IMR-90 (cell line): ENCODE measurements at regions not wholly inside any gene's neighbourhood (a gene's known extent, or its start where the extent isn't known, plus 50 kb on each side); places are given as distances from the start of the nearest gene placed in this dataset.

Experiments
- ATAC-seq: fragments of 200-7000 bp; cut with Tn5 transposase; 2 replicates; pipeline ENCODE4 v1.9.1; 2020; ENCODE audit warnings: low read depth, mild to moderate bottlenecking, moderate library complexity
- BruUV-seq: library from RNA; stranded (reverse); fragments of 400-500 nt; replicated peaks from 2 replicates; lab custom pipeline; 2021; lab: Mats Ljungman, UMichigan
- CTCF ChIA-PET: fragments of 300-600 bp; formaldehyde crosslinking; extraction: SDS; loops from one replicate; lab custom pipeline; 2021; ENCODE audit warnings: antibody characterized with exemption; lab: Yijun Ruan, JAX
- POLR2A ChIA-PET: fragments of 300-600 bp; sonication (Branson Sonifier 250); formaldehyde crosslinking; loops from one replicate; lab custom pipeline; 2022; ENCODE audit warnings: antibody characterized with exemption; ENCODE audit not compliant: unreplicated experiment; lab: Charles Lee
- DNase-seq: peaks from one replicate; pipeline ENCODE4 v3.0.0; 2013
- H2AFZ ChIP-seq: replicated peaks from 2 replicates; pipeline ENCODE3; 2013; ENCODE audit warnings: low read length, mild to moderate bottlenecking; ENCODE audit not compliant: poor library complexity
- H2AK5ac ChIP-seq: 2 replicates; pipeline ENCODE4 v1.6.1; 2013; ENCODE audit warnings: low read depth, low read length, inconsistent platforms
- H2AK9ac ChIP-seq: replicated peaks from 2 replicates; pipeline ENCODE3; 2013; ENCODE audit warnings: mild to moderate bottlenecking, low read depth, low read length, moderate library complexity; ENCODE audit not compliant: poor library complexity
- H2BK120ac ChIP-seq: 2 replicates; pipeline ENCODE4 v1.6.1; 2013; ENCODE audit warnings: low read depth, low read length, inconsistent platforms
- H2BK15ac ChIP-seq: 3 replicates; pipeline ENCODE4 v1.6.1; 2013; ENCODE audit warnings: low read depth, low read length, inconsistent platforms
- H2BK20ac ChIP-seq: 2 replicates; pipeline ENCODE4 v1.6.1; 2013; ENCODE audit warnings: low read depth, mild to moderate bottlenecking, inconsistent platforms, low read length, moderate library complexity
- H2BK5ac ChIP-seq: 2 replicates; pipeline ENCODE4 v1.6.1; 2013; ENCODE audit warnings: mild to moderate bottlenecking, low read depth, low read length, inconsistent platforms; ENCODE audit not compliant: poor library complexity, severe bottlenecking
- H3K14ac ChIP-seq: replicated peaks from 2 replicates; pipeline ENCODE4 v1.6.1; 2013; ENCODE audit warnings: low read depth, low read length, inconsistent platforms
- H3K18ac ChIP-seq: 2 replicates; pipeline ENCODE4 v1.6.1; 2013; ENCODE audit warnings: low read depth, low read length, control low read depth
- H3K23ac ChIP-seq: 2 replicates; pipeline ENCODE4 v1.6.1; 2013; ENCODE audit warnings: low read depth, low read length, inconsistent platforms
- H3K27ac ChIP-seq: 2 replicates; pipeline ENCODE4 v1.5.1; 2013; ENCODE audit warnings: mild to moderate bottlenecking, control low read depth, low read length; ENCODE audit not compliant: insufficient read depth
- H3K27me3 ChIP-seq: 2 replicates; pipeline ENCODE4 v1.6.1; 2013; ENCODE audit warnings: low read length; ENCODE audit not compliant: control insufficient read depth, insufficient read depth
- H3K36me3 ChIP-seq: 2 replicates; pipeline ENCODE4 v1.6.1; 2013; ENCODE audit warnings: low read length, mixed read lengths; ENCODE audit not compliant: control insufficient read depth, insufficient read depth
- H3K4ac ChIP-seq: 2 replicates; pipeline ENCODE4 v1.6.1; 2013; ENCODE audit warnings: low read depth, low read length, inconsistent platforms
- H3K4me1 ChIP-seq: 2 replicates; pipeline ENCODE4 v1.6.1; 2013; ENCODE audit warnings: low read length, mixed read lengths; ENCODE audit not compliant: control insufficient read depth, insufficient read depth
- H3K4me2 ChIP-seq: 2 replicates; pipeline ENCODE4 v1.6.1; 2013; ENCODE audit warnings: low read depth, mild to moderate bottlenecking, control low read depth, low read length, moderate library complexity
- H3K4me3 ChIP-seq: 2 replicates; pipeline ENCODE4 v1.5.1; 2013; ENCODE audit warnings: low read depth, mild to moderate bottlenecking, control low read depth, low read length, moderate library complexity; ENCODE audit not compliant: insufficient read depth
- H3K56ac ChIP-seq: 2 replicates; pipeline ENCODE4 v1.6.1; 2013; ENCODE audit warnings: low read length, inconsistent platforms; ENCODE audit not compliant: insufficient read depth; ENCODE audit errors: extremely low read depth
- H3K79me1 ChIP-seq, 2 experiments: 2 replicates each; pipeline ENCODE4 v1.6.1; 2013; ENCODE audit warnings: low read length in 2 of 2, inconsistent platforms in 1 of 2, low read depth in 1 of 2
- H3K9ac ChIP-seq: 2 replicates; pipeline ENCODE4 v1.6.1; 2013; ENCODE audit warnings: low read depth, low read length, control low read depth
- H3K9me1 ChIP-seq: 2 replicates; pipeline ENCODE4 v1.6.1; 2013; ENCODE audit warnings: low read length, inconsistent platforms; ENCODE audit not compliant: insufficient read depth
- H3K9me3 ChIP-seq: 2 replicates; pipeline ENCODE4 v1.6.1; 2013; ENCODE audit warnings: low read length; ENCODE audit not compliant: control insufficient read depth, insufficient read depth
- H4K20me1 ChIP-seq: 2 replicates; pipeline ENCODE4 v1.6.1; 2013; ENCODE audit warnings: low read length, inconsistent platforms; ENCODE audit not compliant: insufficient read depth
- H4K5ac ChIP-seq: 2 replicates; pipeline ENCODE4 v1.6.1; 2013; ENCODE audit warnings: mild to moderate bottlenecking, low read depth, low read length, control low read depth
- H4K8ac ChIP-seq, 2 experiments: 2 replicates each; pipeline ENCODE4 v1.6.1; 2013; ENCODE audit warnings: low read depth in 2 of 2, low read length in 2 of 2, control low read depth in 1 of 2, inconsistent platforms in 1 of 2
- H4K91ac ChIP-seq: 2 replicates; pipeline ENCODE4 v1.6.1; 2013; ENCODE audit warnings: low read depth, low read length, inconsistent platforms; ENCODE audit not compliant: insufficient read depth
- BHLHE40 ChIP-seq: fragments of 150-350 bp; IDR thresholded peaks from 2 replicates; pipeline ENCODE4 v1.6.1; 2016; ENCODE audit warnings: mild to moderate bottlenecking, low read depth, low read length
- CEBPB ChIP-seq: IDR thresholded peaks from 2 replicates; pipeline ENCODE4 v1.6.1; 2012; ENCODE audit warnings: low read depth, low read length, improper control_type of control experiment
- CHD1 ChIP-seq: IDR thresholded peaks from 2 replicates; pipeline ENCODE4 v1.6.1; 2012; ENCODE audit warnings: low read depth, low read length, improper control_type of control experiment
- FOS ChIP-seq: fragments of 150-350 bp; IDR thresholded peaks from 2 replicates; pipeline ENCODE4 v1.6.1; 2016; ENCODE audit warnings: low read depth, low read length
- MAFK ChIP-seq: IDR thresholded peaks from 2 replicates; pipeline ENCODE4 v1.6.1; 2012; ENCODE audit warnings: low read depth, low read length, improper control_type of control experiment
- MAZ ChIP-seq: IDR thresholded peaks from 2 replicates; pipeline ENCODE4 v1.6.1; 2012; ENCODE audit warnings: low read depth, mild to moderate bottlenecking, low read length, improper control_type of control experiment, moderate library complexity, borderline replicate concordance
- MXI1 ChIP-seq: IDR thresholded peaks from 2 replicates; pipeline ENCODE4 v1.6.1; 2012; ENCODE audit warnings: low read depth, mild to moderate bottlenecking, low read length, moderate library complexity, borderline replicate concordance
- NFE2L2 ChIP-seq: fragments of 150-350 bp; IDR thresholded peaks from 2 replicates; pipeline ENCODE4 v1.6.1; 2016; ENCODE audit warnings: low read depth, mild to moderate bottlenecking, low read length
- POLR2A ChIP-seq: IDR thresholded peaks from 2 replicates; pipeline ENCODE4 v1.6.1; 2012; ENCODE audit warnings: mild to moderate bottlenecking, low read depth, low read length
- RAD21 ChIP-seq: IDR thresholded peaks from 2 replicates; pipeline ENCODE4 v1.6.1; 2012; ENCODE audit warnings: low read length, improper control_type of control experiment
- RFX5 ChIP-seq: IDR thresholded peaks from 2 replicates; pipeline ENCODE4 v1.8.0; 2012; ENCODE audit warnings: low read depth, mild to moderate bottlenecking, low read length, moderate library complexity
- SMC3 ChIP-seq: fragments of 150-350 bp; IDR thresholded peaks from 2 replicates; pipeline ENCODE4 v1.6.1; 2016; ENCODE audit warnings: low read depth, mild to moderate bottlenecking, antibody characterized with exemption, low read length, moderate library complexity
- WGBS, 2 experiments: methylation state at CpG; one replicate each; pipeline versions ENCODE4 v1.1.5 to v1.1.7; 2013; ENCODE audit warnings: missing lambda C conversion rate in 2 of 2; ENCODE audit not compliant: insufficient read length in 1 of 2; ENCODE audit errors: extremely low coverage in 2 of 2; 5-methylcytosine and 5-hydroxymethylcytosine counted together
- dilution Hi-C: fragments of 300-500 bp; cut with HindIII; formaldehyde crosslinking; loops from one replicate; pipeline ENCODE4 v1.14.3; 2018; ENCODE audit warnings: low sequenced_read_pairs; ENCODE audit not compliant: unreplicated experiment
- in situ Hi-C: fragments of 300-500 bp; cut with MboI; formaldehyde crosslinking; loops from 3 replicates; pipeline ENCODE4 v1.14.3; 2019; ENCODE audit warnings: low sequenced_read_pairs, inconsistent platforms, mixed read lengths
- intact Hi-C: fragments of 100-400 bp; cut with micrococcal nuclease; formaldehyde crosslinking; loops from 2 replicates; pipeline ENCODE4 v1.10.0; 2022
- TF ChIP-seq, protein P1 (sequence below): conservative IDR thresholded peaks from 2 replicates; pipeline ENCODE4 v1.5.1; 2012; ENCODE audit warnings: mild to moderate bottlenecking, low read depth, low read length, improper control_type of control experiment
- TF ChIP-seq, protein P2 (sequence below): fragments of 150-350 bp; IDR thresholded peaks from 2 replicates; pipeline ENCODE4 v1.6.1; 2016; ENCODE audit warnings: low read depth, mild to moderate bottlenecking, low read length, moderate library complexity, borderline replicate concordance
- TF ChIP-seq, protein P3 (sequence below): fragments of 150-350 bp; IDR thresholded peaks from 2 replicates; pipeline ENCODE4 v1.6.1; 2017; ENCODE audit warnings: mild to moderate bottlenecking, antibody characterized with exemption, low read length, low read depth

DNA sequence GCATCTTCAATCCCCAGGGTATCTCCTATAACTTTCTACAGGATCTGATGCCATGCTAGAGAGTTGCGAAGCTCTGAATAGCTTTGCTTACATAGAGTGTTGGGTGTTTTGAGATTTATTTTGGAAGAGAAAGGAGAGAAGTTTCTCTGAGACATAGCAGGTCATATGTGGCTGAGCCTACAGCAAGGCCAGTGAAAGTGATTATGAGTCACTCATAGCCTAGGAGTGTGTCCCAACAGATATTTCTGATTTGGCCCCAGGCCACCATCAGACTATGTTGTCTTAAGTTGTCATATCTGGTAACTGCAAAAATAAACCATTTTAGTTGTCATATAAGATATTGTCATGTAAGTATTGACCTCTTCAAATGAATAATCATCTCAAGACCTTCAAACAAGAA, 132.0 kb upstream of the RAI14 start:
- peaks cover 14% of the 10 kb centered on the region for H3K4me1 ChIP-seq
- peak overlapping the region; percentile 72; the same call in 2 of the 3 replicates for H2BK15ac ChIP-seq
- H2AK5ac ChIP-seq = peak overlapping the region; percentile 26; the same call in 1 of the 2 replicates
- BruUV-seq = no TSS peak
- H3K23ac ChIP-seq = no peak overlapping the region
- in situ Hi-C loops = no loop called here
- H3K9me1 ChIP-seq = peaks cover 19% of the 10 kb centered on the region; the same call in 1 of the 2 replicates
- ChIA-PET POLR2A (no interaction called here), CTCF (interaction anchor here (0.6 to 2.2 kb wide), 6 partner anchors 9 to 374 kb away, joined by 3 to 11 read pairs (median 3); no protein-coding TSS in a partner anchor)
- ATAC-seq (peak; percentile 68), DNase-seq (peak; percentile 83)
- H3K27ac ChIP-seq = peak overlapping the region; percentile 15; the same call in 1 of the 2 replicates
- WGBS, 2 experiments = no CpG with 5 or more reads among the region's 1 CpG
- no peaks in the 10 kb centered on the region for H3K36me3 ChIP-seq
- H3K4me3 ChIP-seq = no peak overlapping the region
- dilution Hi-C loops = no loop called here
- H4K20me1 ChIP-seq = no peaks in the 10 kb centered on the region
- H2BK120ac ChIP-seq = peak overlapping the region; percentile 44
- no peak overlapping the region for H3K56ac ChIP-seq
- no peak overlapping the region for H3K9ac ChIP-seq
- peak overlapping the region; percentile 37; the same call in 1 of the 2 replicates for H4K91ac ChIP-seq
- H3K9me3 ChIP-seq = no peaks in the 10 kb centered on the region
- H3K4ac ChIP-seq = peak overlapping the region; percentile 39
- H3K27me3 ChIP-seq = no peaks in the 10 kb centered on the region
- intact Hi-C loops = loop anchor here (5.0 to 10.0 kb wide), 2 partner anchors 83 to 161 kb away; no protein-coding TSS in a partner anchor
- H2BK20ac ChIP-seq = peak overlapping the region; percentile 82; the same call in 1 of the 2 replicates
- peak overlapping the region; percentile 88; the same call in 1 of the 2 replicates for H4K5ac ChIP-seq
- H2BK5ac ChIP-seq = peak overlapping the region; percentile 95
- H4K8ac ChIP-seq = peak overlapping the region in 1 of 2 experiments; percentile 10; a peak in 3 of 4 replicates
- H3K4me2 ChIP-seq = peak overlapping the region; percentile 10; the same call in 1 of the 2 replicates
- H3K18ac ChIP-seq = peak overlapping the region; percentile 87; the same call in 1 of the 2 replicates
- H3K79me1 ChIP-seq = peaks cover 0 to 24% of the 10 kb centered on the region in 2 experiments; a peak in 2 of 4 replicates
- no peak overlapping the region for H2AFZ ChIP-seq
- H2AK9ac ChIP-seq = no peak overlapping the region
- H3K14ac ChIP-seq = peak overlapping the region; percentile 11
- TF ChIP-seq MAFK (no peak), CHD1 (no peak), CEBPB (peak; percentile 82), NFE2L2 (no peak), RFX5 (no peak), MXI1 (no peak), POLR2A (no peak), MAZ (no peak), BHLHE40 (no peak), FOS (peak; percentile 69), RAD21 (0 out of 2 replicates have a peak, but pooled peaks have one; percentile 24), SMC3 (0 out of 2 replicates have a peak, but pooled peaks have one; percentile 13)
- TF ChIP-seq, protein P1, sequence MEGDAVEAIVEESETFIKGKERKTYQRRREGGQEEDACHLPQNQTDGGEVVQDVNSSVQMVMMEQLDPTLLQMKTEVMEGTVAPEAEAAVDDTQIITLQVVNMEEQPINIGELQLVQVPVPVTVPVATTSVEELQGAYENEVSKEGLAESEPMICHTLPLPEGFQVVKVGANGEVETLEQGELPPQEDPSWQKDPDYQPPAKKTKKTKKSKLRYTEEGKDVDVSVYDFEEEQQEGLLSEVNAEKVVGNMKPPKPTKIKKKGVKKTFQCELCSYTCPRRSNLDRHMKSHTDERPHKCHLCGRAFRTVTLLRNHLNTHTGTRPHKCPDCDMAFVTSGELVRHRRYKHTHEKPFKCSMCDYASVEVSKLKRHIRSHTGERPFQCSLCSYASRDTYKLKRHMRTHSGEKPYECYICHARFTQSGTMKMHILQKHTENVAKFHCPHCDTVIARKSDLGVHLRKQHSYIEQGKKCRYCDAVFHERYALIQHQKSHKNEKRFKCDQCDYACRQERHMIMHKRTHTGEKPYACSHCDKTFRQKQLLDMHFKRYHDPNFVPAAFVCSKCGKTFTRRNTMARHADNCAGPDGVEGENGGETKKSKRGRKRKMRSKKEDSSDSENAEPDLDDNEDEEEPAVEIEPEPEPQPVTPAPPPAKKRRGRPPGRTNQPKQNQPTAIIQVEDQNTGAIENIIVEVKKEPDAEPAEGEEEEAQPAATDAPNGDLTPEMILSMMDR = no peak
- TF ChIP-seq, protein P2, sequence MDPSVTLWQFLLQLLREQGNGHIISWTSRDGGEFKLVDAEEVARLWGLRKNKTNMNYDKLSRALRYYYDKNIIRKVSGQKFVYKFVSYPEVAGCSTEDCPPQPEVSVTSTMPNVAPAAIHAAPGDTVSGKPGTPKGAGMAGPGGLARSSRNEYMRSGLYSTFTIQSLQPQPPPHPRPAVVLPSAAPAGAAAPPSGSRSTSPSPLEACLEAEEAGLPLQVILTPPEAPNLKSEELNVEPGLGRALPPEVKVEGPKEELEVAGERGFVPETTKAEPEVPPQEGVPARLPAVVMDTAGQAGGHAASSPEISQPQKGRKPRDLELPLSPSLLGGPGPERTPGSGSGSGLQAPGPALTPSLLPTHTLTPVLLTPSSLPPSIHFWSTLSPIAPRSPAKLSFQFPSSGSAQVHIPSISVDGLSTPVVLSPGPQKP = no peak
- TF ChIP-seq, protein P3, sequence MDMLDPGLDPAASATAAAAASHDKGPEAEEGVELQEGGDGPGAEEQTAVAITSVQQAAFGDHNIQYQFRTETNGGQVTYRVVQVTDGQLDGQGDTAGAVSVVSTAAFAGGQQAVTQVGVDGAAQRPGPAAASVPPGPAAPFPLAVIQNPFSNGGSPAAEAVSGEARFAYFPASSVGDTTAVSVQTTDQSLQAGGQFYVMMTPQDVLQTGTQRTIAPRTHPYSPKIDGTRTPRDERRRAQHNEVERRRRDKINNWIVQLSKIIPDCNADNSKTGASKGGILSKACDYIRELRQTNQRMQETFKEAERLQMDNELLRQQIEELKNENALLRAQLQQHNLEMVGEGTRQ = no peak
